Activated CD4-positive, alpha-beta T cell treated with anti-CD3 and anti-CD28 coated beads, Interleukin-2, Interleukin-6, amounts not matched to agents 100 ng/mL and 50 ng/mL, durations not matched to agents 16 hours and 8 hours (primary cell): ENCODE measurements at regions not wholly inside any gene's neighbourhood (a gene's known extent, or its start where the extent isn't known, plus 50 kb on each side); places are given as distances from the start of the nearest gene placed in this dataset.
"Not testable (repeated sequence)": the region's sequence is repeated elsewhere in the genome, so short reads cannot be mapped to it uniquely, and the experiment has no call there.

Source experiments
- DNase-seq: peaks from one replicate; pipeline ENCODE4 v3.0.0-alpha.2; 2020

DNA sequence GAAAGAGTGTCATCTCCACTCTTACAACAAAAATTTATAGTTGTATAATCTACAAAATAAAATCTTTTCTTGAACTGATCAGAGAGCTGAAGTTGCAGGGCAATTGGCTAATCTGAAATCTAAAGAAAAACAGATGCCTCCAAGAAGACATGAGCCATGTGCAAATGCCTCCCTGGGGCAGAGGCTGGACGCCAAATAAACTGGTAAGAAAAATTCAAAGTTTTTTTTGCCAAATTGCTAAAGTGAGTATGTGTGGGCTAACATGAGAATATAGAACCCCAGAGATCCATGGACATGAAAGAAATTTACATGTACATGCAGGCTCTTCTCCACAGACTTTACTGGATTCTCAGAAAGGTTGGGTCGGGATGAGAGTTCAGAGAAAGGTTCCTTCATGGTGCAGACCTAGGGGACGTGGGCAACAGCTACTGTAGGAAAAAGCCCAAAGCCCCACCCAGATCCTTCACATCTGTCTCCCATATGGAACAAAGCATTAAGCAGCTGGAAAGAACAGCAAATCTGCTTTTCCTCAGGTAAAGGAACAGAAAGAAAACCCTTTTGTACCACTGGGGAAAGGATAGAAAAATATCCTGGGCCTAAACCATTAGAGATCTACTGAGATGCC is 90.5 kb upstream of the SIRPG start:
- DNase-seq = no peak

DNA sequence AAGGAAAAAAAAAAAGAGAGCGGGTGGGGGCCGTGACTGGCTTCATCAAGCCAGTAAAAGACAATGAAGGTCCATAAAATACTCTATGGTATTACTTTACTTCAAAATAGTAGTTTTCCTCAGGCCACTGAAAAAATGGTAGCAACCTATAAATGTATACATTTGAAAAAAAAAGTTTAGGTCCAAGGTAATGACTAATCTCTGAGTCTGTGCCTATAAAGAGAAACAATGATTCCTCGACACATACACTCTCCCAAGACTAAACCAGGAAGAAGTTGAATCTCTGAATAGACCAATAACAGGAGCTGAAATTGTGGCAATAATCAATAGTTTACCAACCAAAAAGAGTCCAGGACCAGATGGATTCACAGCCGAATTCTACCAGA is 84.5 kb upstream of the SIRPG start:
- not testable (repeated sequence) for DNase-seq

DNA sequence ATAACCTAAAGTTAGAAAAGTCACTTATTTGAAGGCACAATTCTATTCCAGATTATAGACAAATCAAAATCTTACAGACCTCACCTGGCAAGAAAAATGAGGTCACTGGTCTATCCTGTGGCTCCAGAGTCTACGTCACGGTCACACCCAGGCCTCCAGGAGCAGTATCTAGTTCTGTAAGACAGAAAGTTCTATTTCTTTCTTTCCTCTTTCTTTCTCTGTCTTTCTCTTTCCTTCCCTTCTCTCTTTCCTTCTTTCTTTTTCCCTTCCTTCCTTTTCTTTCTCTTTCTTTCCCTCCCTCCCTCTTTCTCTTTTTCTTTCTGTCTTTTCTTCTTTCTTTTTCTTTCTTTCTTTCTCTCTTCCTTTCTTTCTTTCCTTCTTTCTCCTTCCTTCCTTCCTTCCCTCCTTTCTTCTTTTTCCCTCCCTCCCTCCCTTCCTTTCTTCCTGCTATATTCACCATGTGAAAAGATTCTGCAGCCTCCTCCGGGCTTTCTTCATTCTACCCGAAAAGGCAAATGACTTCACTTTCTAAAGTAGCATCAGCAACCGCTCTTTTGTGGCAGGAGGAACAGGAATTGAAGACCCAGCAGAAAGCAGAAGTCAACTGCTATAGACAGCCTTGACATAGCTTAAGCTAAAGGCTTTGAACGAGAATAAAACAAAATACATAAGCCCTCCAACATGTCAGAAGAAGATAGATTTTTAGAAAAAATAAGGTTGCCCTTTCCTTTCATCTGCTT is 83.9 kb upstream of the SIRPG start:
- no peak for DNase-seq

DNA sequence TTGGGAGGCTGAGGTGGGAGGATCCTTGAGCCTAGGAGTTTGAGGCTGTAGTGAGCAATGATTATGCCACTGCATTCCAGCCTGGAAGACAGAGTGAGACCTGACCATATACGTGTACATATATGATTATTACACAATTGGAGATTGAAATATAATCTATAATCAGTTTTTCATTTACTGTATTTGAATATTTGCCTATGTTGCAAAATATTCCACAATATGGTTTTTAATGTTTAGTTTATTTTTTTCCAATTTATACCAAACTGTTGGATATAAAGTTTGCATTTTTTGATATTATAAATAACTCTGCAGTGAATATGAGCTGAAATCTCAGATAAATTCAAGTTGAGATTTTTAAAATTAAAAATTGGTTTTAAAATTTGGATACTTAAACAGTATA is 79.6 kb upstream of the SIRPG start:
- DNase-seq = no peak

DNA sequence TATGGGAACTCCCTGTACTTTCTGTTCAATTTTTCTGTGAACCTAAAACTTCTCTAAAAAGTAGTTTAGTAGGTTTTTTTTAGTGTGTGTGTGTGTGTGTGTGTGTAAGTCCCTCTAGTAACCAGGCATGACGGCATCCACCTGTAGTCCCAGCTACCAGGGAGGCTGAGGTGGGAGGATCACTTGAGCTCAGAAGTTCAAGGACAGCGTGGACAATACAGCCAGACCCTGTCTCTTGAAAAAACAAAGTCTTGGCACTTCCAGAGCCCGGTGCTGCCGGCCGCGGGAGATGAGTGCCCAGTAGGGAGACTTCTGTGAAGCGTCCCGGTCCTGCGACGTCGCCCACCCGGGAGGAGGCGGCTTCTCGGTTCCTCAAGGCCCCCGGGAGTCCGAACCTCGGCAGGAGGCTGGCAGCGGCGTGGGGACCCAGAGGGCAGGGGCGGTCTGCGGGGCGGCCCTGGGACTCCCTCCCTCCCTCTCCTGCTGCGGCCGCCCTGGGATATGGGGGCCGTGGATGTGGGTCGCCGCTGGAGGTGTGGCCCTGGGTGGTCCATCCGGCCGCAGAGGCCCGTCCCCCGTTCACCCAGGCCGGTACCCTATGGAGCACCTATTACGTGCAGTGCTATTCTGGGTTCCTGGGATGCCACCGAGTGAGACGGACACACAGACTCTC is 78.0 kb upstream of the SIRPG start:
- no peak for DNase-seq

DNA sequence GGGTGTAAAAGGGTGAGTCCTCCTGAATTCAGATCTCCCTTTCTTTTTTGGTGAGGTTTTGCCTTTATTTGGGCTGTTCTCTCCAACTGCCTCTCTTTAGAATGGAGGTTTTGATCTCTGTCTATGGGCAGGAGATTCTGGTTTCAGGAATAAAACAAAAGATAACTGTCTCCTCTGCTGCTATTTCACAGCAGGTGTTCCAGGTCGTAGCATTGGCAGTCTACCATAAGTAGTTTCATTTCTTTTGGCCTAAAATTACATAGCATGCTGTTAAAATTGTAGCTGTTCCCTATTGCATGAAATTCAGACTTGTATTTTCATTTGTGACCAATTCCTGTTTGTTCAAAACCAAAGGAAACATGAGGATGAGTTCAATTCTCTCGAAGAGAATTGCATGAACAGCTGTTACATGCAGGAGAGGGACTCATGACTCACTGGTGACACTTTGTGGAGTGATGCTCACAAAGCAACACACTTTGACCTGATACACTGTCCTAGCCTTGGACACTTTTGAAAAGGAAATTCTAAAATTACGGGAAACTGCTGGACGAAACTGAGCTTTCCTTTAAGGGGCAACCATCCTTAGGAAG is 76.8 kb upstream of the SIRPG start:
- peak; percentile 26 for DNase-seq

DNA sequence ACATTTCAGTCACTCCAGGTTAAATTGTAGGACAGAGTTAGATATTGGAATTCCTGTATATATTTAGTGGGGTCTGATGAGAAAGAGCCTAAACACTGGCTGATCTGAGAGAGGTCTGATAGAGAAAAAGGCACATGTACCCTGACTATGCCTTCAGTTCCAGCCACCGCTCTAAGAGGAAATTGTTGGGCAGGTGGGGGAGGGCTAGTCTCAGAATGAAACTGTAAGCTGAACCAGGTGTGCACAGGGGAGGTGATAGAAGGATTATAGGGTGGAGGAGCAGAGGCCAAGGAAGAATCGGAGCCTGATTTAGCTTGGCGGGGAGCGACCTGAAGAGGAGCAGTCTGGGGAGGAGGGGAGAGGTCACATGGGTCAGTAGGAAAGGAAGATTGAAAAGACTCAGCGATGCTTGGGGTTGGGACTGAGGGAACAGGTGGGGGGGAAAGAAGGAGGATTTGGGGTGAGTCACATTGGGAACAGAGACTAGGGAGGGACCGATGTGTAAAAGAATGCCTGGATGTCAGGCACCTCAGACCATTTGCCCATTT is 74.3 kb upstream of the SIRPG start:
- DNase-seq = peak; percentile 8

DNA sequence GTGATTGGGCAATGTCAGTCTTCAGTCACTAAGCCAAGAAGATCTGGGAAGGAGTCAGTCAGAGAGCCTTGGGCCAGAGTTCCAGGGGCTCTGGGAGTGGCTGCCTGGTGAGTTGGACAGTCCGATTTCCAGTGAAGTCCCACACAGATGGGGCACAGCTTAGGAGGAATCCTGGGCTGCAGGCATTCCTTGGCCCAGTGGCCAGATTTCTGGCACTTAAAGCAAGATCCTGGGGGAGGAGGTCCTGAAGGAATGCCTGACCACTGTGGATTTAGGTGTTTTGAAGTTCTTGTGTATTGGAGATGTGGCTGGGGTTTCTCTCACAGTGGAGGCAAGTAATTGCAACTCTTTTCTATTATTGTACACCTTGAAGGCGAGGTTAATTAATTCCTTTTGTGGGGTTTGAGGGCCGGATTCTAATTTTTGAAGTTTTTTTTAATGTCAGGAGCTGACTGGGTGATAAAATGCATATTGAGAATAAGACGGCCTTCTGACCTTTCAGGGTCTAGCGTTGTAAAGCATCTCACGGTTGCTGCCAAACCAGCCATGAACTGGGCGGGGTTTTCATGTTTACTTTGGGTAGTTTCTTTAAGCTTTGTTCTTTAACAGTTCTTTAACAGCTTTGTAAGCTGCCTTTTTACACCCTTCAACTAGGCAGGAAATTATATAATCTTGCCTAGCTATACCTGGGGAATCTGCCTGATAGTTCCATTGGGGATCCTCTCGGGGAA is 73.6 kb upstream of the SIRPG start:
- not testable (repeated sequence) for DNase-seq

DNA sequence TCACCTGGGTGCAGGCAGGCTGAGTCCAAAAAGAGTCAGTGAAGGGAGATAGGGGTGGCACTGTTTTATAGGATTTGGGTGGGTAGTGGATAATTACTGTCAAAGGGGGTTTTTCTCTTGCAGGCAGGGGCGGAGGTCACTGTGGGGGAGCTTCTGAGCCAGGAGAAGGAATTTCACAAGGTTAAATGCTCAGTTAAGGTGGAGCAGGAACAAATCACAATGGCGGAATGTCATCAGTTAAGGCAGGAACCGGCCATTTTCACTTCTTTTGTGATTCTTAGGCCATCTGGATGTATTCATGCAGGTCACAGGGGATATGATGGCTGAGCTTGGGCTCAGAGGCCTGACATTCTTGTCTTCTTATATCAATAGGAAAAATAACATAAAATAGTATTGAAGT is 69.7 kb upstream of the SIRPG start:
- DNase-seq = not testable (repeated sequence)

DNA sequence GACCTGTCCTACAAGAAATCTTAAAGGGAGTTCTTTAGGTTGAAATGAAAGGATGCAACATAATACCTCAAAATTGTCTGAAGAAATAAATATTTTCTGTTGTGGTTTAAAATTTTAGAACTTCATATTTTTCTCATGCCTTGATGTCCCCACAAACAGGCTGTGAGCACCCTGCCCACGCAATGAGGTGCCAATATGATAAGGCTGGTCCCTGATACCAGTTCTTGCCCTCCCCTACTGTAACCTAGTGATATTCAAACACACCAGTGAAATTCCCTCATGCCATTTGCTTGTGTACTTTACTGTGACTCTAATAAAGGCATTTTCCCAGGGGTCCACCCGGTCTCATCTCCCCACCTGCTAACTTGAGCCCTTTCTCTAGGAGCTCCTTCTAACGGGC is 67.3 kb upstream of the SIRPG start:
- no peak for DNase-seq

DNA sequence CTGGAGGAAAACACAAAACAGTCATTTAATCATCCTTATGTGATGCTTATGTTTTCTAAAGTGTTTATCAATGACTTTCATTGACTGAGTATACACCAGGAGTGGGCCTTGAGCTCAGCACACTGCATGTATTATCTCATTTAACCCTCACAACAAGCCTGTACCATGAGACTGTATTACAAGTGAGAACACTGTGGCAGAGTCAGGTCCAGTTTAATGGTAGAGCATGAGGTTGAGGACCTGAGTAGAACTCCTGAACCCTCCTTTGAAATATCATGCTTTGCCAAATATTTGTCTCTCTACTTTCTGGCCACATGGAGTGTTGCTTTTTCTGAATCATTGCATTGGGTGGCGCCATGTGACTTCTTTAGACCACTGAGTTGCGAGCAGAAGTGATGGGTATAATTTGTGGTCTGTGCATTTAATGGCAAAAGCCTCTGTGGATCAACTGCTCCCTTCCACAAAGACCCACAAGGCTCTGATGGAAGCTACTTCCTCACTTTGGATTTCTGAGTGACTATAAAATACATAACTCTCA is 65.0 kb upstream of the SIRPG start:
- no peak for DNase-seq

DNA sequence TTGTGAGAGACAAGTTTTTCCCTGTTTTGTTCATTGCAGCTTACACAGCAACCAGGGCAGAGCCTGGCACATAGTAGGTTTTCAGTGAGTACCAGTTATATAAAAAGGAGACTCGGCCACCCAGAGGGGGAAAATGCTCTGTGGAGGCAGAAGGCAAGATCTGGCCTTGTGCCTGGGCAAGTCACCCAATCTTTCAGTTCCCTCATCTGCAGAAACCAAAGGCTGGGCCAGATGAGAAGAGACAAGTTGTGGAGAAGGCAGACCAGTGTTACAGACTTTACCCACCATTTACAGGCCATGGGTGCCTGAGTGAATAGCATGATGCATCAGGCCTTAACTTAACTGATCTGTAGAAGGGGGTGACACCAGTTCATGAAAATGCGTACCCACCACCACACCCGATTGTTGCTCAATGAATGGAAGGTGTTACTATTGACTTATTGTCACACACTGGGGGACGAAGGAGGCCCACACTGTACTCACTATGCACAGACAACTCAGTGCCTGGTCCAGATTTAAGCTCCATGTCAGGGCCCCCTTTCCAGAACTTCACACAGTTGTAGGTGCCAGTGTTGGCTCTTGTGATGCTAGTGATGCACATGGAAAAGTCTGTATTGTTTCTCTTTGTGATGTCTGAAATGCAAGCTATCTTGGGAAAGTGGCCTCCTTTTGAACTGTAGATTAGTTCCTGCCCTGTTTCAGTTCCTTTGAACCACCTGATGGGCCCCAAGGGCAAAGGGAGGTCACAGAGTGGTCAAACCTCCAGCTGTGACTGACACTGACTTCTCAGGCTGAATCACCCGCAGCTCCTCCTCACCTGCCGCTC is 64.3 kb upstream of the SIRPG start:
- no peak for DNase-seq

DNA sequence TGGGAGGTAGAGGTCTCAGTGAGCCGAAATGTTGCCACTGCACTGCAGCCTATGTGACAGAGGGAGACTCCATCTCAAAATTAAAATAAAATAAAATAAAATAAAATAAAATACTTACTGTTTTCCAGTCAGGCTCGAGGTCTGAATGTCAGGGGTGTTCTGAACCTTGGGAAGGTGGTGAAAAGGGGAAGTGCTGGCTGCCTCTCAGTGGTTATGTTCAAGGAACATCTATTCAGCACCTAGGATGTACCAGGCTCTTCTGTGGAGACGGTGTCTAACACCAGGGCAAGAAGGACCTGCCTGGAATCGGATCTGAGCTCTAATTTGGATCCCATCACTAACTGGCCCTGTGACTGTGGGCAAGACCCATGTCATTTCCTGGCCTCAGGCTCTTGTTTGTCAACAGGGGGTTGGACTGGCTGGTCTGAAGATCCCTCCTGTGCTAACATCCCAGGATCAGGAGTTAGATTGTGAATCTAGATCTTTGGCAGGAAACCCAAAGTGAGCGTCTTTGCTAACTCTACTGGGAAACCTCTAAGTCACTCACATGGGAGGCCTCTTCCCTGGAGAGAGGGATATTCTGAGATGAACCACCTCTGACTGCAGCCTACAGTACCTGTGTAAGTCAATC is 63.4 kb upstream of the SIRPG start:
- DNase-seq = no peak

DNA sequence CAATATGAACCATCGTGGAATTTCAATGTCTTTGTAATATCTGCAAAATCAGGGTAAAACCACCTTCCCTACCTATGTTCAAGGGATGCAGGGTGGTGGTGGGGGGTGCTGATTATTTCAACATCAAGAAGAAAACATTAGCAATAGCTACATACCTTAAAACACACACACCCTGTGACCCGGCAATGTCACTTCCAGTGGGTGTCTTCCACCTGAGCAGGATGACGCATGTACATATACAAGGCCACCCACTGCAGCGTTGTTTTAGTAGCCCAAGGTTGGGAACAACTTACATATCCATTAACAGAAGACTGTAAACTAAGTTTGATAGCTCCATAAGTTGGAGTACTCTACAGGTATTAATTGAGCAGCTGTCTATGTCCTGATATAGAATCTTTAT is 62.6 kb upstream of the SIRPG start:
- no peak for DNase-seq

DNA sequence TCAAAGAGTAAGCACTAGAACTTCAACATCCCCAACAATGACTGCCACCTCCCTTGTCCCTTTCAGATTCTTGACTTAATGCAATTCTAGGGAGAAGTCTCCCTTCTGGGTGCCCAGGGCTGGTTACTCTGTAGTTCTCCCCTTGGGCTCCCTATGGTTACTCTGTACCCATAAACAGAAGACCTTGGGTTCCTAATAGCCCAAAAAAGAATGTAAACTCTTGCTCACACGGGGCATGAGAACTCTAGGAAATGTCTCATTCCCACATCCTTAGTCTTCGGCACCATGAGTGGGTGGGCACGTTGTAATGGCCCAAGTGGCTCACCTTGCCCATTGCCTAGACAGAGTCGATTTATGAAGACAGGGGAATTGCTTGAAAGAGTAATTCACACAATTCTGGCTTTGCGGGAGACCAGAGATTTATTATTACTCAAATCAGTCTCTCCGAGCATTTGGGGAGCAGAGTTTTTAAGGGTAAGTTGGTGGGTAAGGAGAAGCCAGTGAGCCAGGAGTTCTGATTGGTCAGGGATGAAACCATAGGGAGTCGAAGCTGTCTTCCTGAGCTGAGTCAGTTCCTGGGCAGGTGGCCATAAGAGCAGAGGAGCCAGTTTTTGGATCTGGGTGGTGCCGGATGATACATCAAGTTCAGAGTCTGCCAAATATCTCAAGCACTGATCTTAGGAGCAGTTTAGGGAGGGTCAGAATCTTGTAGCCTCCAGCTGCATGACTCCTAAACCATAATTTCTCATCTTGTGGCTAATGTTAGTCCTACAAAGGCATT is 61.2 kb upstream of the SIRPG start:
- DNase-seq = no peak

DNA sequence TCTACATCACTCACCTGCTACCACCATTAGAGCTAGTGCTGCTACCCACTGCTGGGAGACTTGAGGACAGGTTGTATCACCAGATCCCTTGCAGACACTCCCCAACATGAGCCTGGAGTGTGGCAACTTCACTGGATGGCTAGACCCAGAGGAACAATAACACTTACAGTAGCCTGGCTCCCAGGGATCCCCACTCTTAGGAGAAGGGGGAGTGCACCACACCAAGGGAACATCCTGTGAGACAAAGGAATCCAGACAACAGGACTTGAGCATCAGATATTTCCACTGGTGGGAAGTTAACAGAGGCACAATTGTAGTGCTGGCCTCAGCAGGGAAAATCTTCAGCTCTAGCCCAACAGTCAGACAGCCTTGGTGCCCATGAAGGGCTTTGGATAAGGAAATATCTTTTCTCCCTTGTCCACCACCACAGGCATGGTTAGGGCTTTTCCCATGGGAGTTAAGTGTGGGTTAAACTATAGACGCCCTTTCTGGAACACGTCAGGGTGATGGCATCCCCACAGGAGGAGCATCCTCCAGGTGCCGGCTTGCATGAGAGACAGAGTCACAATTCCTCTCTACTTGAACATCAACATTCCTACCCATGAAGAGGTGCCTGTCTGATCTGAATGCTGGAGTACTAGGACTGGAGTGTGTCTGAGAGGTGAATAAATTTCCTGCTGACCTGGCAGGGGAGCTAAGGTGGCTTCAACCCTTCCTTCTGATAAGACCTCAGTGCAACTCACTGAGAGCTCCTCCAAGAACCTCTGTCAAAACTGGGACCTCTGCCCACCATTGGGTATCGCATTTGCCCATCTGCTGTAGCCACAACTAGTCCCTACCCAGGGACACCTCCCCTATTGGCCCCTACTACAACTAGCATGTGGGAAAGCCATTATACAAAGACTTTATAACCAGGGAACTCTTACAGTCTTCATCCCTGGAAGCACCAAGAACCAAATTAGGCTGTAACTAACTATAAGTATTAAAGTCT is 55.4 kb upstream of the SIRPG start:
- DNase-seq = no peak

DNA sequence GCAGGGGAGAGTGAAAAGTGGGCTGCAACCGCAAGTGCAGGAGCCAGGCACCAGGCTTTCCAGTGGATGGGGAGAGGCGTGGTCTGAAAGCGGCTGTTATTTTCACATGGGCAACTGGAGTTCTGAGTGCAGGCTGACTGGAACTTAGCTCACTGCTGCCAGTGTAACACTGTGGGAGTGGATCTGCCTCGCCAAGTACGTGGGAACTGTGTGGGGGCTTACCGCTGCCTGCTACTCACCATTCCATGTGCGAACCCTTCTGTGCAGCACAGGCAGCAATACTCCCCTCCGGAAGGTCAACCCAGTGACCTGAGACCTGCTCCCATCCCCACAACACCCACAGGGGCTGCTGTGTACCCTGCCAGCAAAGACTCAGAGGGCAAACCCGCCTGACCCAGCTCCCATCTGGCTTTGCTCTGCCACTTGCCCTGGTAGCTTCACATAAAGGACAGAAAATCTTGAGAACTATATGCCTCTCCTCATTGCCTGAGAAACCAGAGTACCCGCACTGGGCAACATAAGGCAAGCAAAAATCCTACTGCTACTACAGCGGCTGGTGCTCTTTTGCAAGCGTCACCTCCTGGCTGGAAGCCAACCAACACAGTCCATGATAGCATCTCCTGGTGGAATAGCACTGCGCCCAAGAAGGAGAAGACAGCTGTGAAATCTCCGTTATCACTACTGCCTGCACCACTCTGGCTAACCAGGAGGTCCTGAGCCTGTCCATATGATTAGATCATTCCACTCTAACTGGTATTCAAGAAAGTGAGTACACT is 54.4 kb upstream of the SIRPG start:
- DNase-seq = no peak

DNA sequence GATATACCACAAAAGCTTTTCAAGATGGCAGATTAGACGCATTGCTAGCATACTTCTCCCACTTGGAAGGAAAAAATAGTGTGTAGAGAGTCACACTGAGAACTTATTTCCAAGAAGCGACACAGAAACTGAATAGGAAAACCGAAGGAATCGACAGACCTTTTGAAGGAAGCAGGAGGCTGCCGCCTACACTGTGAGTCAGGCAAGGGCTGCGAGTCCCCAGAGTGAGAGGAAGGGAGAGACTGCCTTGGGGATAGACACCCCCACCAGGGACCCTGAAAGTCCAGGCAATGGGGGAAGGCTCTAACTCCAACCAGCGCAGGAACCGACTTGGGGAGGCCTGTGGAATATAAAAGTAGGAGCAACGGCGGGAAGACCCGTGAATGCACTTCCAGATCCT is 53.7 kb upstream of the SIRPG start:
- no peak for DNase-seq
